Progenitor cell of endocrine pancreas (in vitro differentiated cells): ENCODE measurements at regions not wholly inside any gene's neighbourhood (a gene's known extent, or its start where the extent isn't known, plus 50 kb on each side); places are given as distances from the start of the nearest gene placed in this dataset.

Experiments
- DNase-seq: peaks from one replicate; pipeline ENCODE4 v3.0.0; 2021; ENCODE audit warnings: low spot score; ENCODE audit not compliant: unreplicated experiment
- H3K27ac Mint-ChIP-seq: 2 replicates; pipeline ENCODE4 v1.8.0; 2021; ENCODE audit warnings: mild to moderate bottlenecking, moderate library complexity, mixed read lengths
- H3K27me3 Mint-ChIP-seq: 2 replicates; pipeline ENCODE4 v1.8.0; 2021; ENCODE audit warnings: mixed read lengths
- H3K36me3 Mint-ChIP-seq: 2 replicates; pipeline ENCODE4 v1.8.0; 2022; ENCODE audit warnings: mixed read lengths; ENCODE audit not compliant: insufficient read depth
- H3K4me1 Mint-ChIP-seq: 2 replicates; pipeline ENCODE4 v1.8.0; 2021; ENCODE audit warnings: low read depth, mixed read lengths
- H3K4me3 Mint-ChIP-seq: 2 replicates; pipeline ENCODE4 v1.8.0; 2021; ENCODE audit warnings: low read depth, mild to moderate bottlenecking, moderate library complexity, mixed read lengths
- H3K9me3 Mint-ChIP-seq: 2 replicates; pipeline ENCODE4 v1.8.0; 2021; ENCODE audit warnings: low read depth, mixed read lengths
- CTCF ChIP-seq: fragments of 200-600 bp; sonication (generic); IDR thresholded peaks from one replicate; pipeline ENCODE4 v1.5.0; 2021; ENCODE audit warnings: antibody characterized with exemption, mild to moderate bottlenecking; ENCODE audit not compliant: unreplicated experiment

DNA sequence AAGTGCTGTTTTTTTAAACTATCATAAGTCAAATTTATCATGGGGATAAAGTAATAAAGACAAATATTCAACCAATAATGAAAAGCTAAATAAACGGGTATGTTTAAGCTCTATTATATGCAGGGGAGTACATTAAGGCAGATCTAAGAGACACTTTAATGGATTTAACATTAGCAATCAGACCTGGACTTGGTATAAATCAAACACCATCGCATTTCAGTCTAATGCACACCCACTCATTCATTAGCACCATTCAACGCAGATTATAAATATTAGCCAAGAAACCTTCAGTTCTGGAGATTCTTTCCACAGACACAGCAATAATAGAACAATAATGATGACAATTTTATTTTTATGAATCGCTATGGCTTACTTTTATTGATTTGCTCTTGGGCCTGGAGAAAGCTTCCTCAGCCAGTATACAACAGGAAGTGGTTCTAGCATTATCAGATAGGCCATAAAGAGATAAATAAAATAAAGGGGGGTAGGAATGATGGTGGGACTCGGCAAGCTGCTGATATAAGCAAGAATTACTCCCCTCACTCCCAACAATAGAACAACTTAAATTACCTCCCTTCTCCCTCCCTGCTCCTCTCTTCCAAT lies 172.2 kb downstream of the PSAT1 start:
- H3K9me3 Mint-ChIP-seq = peaks cover 3% of the 10 kb centered on the region
- no peak for TF ChIP-seq CTCF
- H3K27ac Mint-ChIP-seq = no peak overlapping the region

DNA sequence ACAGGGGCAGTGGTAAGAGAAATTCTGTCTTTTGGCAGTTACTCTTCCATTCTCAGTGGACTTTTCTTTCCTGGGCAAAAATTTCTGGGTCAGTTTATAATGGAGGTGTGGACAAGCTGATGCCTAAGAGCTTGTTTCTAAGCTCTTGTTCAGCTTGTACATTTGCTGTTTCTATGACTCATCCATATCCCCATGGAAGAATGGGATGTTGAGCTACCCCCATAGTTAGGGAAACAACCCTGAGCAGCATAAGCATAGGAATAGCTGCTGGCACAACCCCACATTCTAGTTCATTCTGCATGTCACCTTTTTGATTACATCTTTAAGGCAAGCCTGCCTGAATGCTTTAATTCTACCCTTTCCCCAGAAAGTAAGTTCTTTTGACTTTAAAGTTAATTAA lies 173.3 kb downstream of the PSAT1 start:
- TF ChIP-seq CTCF = no peak
- Mint-ChIP-seq H3K27me3 (no peaks in the 10 kb centered on the region), H3K36me3 (no peaks in the 10 kb centered on the region), H3K27ac (no peak overlapping the region), H3K4me3 (no peak overlapping the region), H3K9me3 (peaks cover 2% of the 10 kb centered on the region), H3K4me1 (no peaks in the 10 kb centered on the region)
- DNase-seq = no peak

More for the DNA sequence above, 172.2 kb downstream of the PSAT1 start:
- Mint-ChIP-seq H3K36me3 (no peaks in the 10 kb centered on the region), H3K4me1 (no peaks in the 10 kb centered on the region), H3K27me3 (no peaks in the 10 kb centered on the region), H3K4me3 (no peak overlapping the region)
- no peak for DNase-seq

DNA sequence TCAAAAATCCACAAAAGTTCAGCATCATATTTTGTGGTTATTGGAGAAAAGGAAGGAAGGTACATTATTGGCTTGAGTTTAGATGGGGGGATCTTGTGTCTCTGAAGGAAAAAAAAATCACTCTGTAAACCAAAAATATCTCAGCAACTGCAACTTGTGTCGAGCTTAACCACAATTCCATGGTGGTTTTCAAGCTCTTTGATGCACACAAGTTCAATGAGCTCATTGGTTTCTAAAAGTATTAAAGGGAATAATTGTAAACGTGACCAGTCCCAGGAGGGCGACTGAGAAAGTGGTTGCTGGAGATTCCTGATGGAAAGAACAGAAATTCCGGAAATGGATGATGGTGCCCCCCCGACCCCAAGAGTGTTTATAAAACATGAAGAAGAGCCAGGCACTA lies 173.8 kb downstream of the PSAT1 start:
- Mint-ChIP-seq H3K36me3 (no peaks in the 10 kb centered on the region), H3K4me1 (no peaks in the 10 kb centered on the region), H3K27ac (no peak overlapping the region), H3K9me3 (peaks cover 2% of the 10 kb centered on the region), H3K4me3 (no peak overlapping the region), H3K27me3 (no peaks in the 10 kb centered on the region)
- no peak for TF ChIP-seq CTCF
- DNase-seq = no peak

- no peaks in the 10 kb centered on the region for H3K27me3 Mint-ChIP-seq
- no peak for TF ChIP-seq CTCF
- peaks cover 2% of the 10 kb centered on the region for H3K9me3 Mint-ChIP-seq
- H3K36me3 Mint-ChIP-seq = no peaks in the 10 kb centered on the region
- H3K27ac Mint-ChIP-seq = no peak overlapping the region
- H3K4me3 Mint-ChIP-seq = no peak overlapping the region
- no peaks in the 10 kb centered on the region for H3K4me1 Mint-ChIP-seq
- DNase-seq = no peak
Measured at GRCh38 chr9:78472111-78472510, 175.2 kb downstream of the PSAT1 start.

DNA sequence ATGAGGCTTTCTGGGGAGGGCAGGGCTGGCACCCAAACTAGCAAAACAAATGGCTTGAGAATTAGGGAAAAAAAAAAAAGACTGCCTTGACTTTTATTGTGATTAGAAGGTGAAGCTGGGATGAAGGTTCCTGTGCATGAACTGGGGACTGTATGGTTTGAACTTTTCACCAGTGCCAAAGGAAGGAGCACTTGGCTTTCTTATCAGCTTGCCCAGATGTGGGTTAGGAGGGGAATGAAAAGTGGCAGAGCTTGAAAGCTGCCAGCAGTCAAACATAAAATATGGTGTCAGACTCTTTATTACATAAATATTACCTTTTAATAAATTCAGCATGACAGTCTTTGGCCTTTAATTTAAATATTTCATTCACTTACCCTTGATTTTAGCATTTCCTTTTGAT lies 182.5 kb downstream of the PSAT1 start:
- H3K9me3 Mint-ChIP-seq = peaks cover 22% of the 10 kb centered on the region
- no peaks in the 10 kb centered on the region for H3K4me1 Mint-ChIP-seq
- H3K4me3 Mint-ChIP-seq = no peak overlapping the region
- H3K36me3 Mint-ChIP-seq = no peaks in the 10 kb centered on the region
- DNase-seq = no peak
- H3K27ac Mint-ChIP-seq = no peak overlapping the region
- no peak for TF ChIP-seq CTCF
- no peaks in the 10 kb centered on the region for H3K27me3 Mint-ChIP-seq
